Natural killer cell (primary cell): ENCODE measurements at regions not wholly inside any gene's neighbourhood (a gene's known extent, or its start where the extent isn't known, plus 50 kb on each side); places are given as distances from the start of the nearest gene placed in this dataset.

Source experiments
- ATAC-seq, 3 donors: fragments of 150-1000 bp in 2 of 3; fragments of 200-7000 bp in 1 of 3; cut with Tn5 transposase; 1 replicate in 1 of 3; 2 replicates in 2 of 3; pipeline ENCODE4 v1.10.0; 2021; ENCODE audit warnings: mild to moderate bottlenecking in 2 of 3, moderate library complexity in 2 of 3
- DNase-seq, 2 donors: peaks; one replicate each; pipeline versions ENCODE4 v3.0.0 to v3.0.0-alpha.2; 2013 to 2021; ENCODE audit warnings: mixed read lengths in 1 of 2
- H3K27ac ChIP-seq: one replicate; pipeline ENCODE4 v1.5.1; 2013; ENCODE audit warnings: mild to moderate bottlenecking, low read length
- H3K27me3 ChIP-seq: one replicate; pipeline ENCODE4 v1.6.1; 2013; ENCODE audit warnings: low read length; ENCODE audit not compliant: control insufficient read depth, insufficient read depth
- H3K36me3 ChIP-seq: one replicate; pipeline ENCODE4 v1.6.1; 2013; ENCODE audit warnings: low read length; ENCODE audit not compliant: control insufficient read depth, insufficient read depth
- H3K4me1 ChIP-seq: one replicate; pipeline ENCODE4 v1.6.1; 2013; ENCODE audit warnings: low read length; ENCODE audit not compliant: control insufficient read depth, insufficient read depth
- H3K4me3 ChIP-seq: one replicate; pipeline ENCODE4 v1.5.1; 2013; ENCODE audit warnings: low read length
- H3K9me3 ChIP-seq: one replicate; pipeline ENCODE4 v1.6.1; 2013; ENCODE audit warnings: low read length; ENCODE audit not compliant: control insufficient read depth, insufficient read depth
- H3K27ac Mint-ChIP-seq, 2 donors: one replicate each; pipeline ENCODE4 v1.8.0; 2022; ENCODE audit warnings: mild to moderate bottlenecking in 2 of 2, mixed read lengths in 2 of 2, moderate library complexity in 1 of 2
- H3K27me3 Mint-ChIP-seq, 2 donors: one replicate each; pipeline ENCODE4 v1.8.0; 2022; ENCODE audit warnings: low read depth in 2 of 2, mixed read lengths in 2 of 2
- H3K36me3 Mint-ChIP-seq: one replicate; pipeline ENCODE4 v1.8.0; 2022; ENCODE audit warnings: mixed read lengths
- H3K4me1 Mint-ChIP-seq, 2 donors: one replicate each; pipeline ENCODE4 v1.8.0; 2022; ENCODE audit warnings: mixed read lengths in 2 of 2
- H3K4me3 Mint-ChIP-seq: one replicate; pipeline ENCODE4 v1.8.0; 2022; ENCODE audit warnings: mild to moderate bottlenecking, moderate library complexity, mixed read lengths
- H3K9me3 Mint-ChIP-seq, 2 donors: one replicate each; pipeline ENCODE4 v1.8.0; 2022; ENCODE audit warnings: mixed read lengths in 2 of 2
- WGBS: methylation state at CpG from one replicate; pipeline ENCODE4 v1.1.7; 2013; ENCODE audit warnings: missing lambda C conversion rate; ENCODE audit not compliant: insufficient coverage; 5-methylcytosine and 5-hydroxymethylcytosine counted together
- intact Hi-C: fragments of 100-400 bp; cut with micrococcal nuclease; formaldehyde crosslinking; loops from one replicate; pipeline ENCODE4 v1.14.2; 2022
- TF ChIP-seq, protein P1 (sequence below): fragments of 200-600 bp; IDR thresholded peaks from one replicate; pipeline ENCODE4 v1.8.0; 2022; ENCODE audit warnings: antibody characterized with exemption

- Mint-ChIP-seq H3K27me3 (no peaks in the 10 kb centered on the region), H3K36me3 (no peaks in the 10 kb centered on the region)
- intact Hi-C loops: no loop called here
Measured at GRCh38 chr1:238451781-238452310, 561.1 kb upstream of the ZP4 start.

DNA sequence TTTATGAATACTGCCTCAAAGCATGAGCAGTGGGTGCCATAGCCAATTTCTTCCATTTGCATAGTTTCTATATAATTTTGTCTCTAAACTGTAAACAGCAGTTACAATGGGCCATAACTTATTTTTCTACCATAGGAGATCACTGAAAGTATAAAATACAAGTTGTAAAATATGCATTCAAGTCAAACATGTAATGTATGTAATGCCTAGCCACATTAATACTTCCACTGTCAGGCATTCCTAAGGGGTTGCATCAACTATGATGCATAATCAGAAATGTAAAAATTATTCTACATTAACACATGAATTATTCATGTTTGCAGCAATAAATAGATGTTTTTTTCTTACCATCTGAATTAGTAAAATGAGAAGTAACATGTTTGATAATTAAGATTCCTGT, 560.3 kb upstream of the ZP4 start:
- no peaks in the 10 kb centered on the region for H3K9me3 ChIP-seq
- no peaks in the 10 kb centered on the region for H3K36me3 ChIP-seq
- Mint-ChIP-seq H3K4me1 (no peaks in the 10 kb centered on the region), H3K27me3 (no peaks in the 10 kb centered on the region), H3K9me3 (peaks cover 5% of the 10 kb centered on the region in 2 donors), H3K36me3 (no peaks in the 10 kb centered on the region), H3K27ac (no peak overlapping the region), H3K4me3 (no peak overlapping the region)
- TF ChIP-seq, protein P1, sequence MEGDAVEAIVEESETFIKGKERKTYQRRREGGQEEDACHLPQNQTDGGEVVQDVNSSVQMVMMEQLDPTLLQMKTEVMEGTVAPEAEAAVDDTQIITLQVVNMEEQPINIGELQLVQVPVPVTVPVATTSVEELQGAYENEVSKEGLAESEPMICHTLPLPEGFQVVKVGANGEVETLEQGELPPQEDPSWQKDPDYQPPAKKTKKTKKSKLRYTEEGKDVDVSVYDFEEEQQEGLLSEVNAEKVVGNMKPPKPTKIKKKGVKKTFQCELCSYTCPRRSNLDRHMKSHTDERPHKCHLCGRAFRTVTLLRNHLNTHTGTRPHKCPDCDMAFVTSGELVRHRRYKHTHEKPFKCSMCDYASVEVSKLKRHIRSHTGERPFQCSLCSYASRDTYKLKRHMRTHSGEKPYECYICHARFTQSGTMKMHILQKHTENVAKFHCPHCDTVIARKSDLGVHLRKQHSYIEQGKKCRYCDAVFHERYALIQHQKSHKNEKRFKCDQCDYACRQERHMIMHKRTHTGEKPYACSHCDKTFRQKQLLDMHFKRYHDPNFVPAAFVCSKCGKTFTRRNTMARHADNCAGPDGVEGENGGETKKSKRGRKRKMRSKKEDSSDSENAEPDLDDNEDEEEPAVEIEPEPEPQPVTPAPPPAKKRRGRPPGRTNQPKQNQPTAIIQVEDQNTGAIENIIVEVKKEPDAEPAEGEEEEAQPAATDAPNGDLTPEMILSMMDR: no peak
- no peak for ATAC-seq
- H3K4me1 ChIP-seq: no peaks in the 10 kb centered on the region
- no peak overlapping the region for H3K27ac ChIP-seq
- H3K27me3 ChIP-seq: no peaks in the 10 kb centered on the region
- intact Hi-C loops: no loop called here
- no peak overlapping the region for H3K4me3 ChIP-seq
- DNase-seq: no peak

More at GRCh38 chr1:238451781-238452310, 561.1 kb upstream of the ZP4 start:
- no peak overlapping the region for H3K27ac Mint-ChIP-seq
- H3K4me1 ChIP-seq: no peaks in the 10 kb centered on the region
- no peaks in the 10 kb centered on the region for H3K27me3 ChIP-seq
- WGBS: 100% methylated on average over 1 of the region's 4 CpGs
- no peaks in the 10 kb centered on the region for H3K9me3 ChIP-seq
- no peak overlapping the region for H3K4me3 Mint-ChIP-seq
- no peak overlapping the region for H3K27ac ChIP-seq
- no peak overlapping the region for H3K4me3 ChIP-seq
- H3K9me3 Mint-ChIP-seq: peaks cover 2 to 5% of the 10 kb centered on the region in 2 donors
- ATAC-seq (no peak), DNase-seq (no peak)
- no peaks in the 10 kb centered on the region for H3K4me1 Mint-ChIP-seq
- TF ChIP-seq, protein P1: no peak
- H3K36me3 ChIP-seq: no peaks in the 10 kb centered on the region

- Histone ChIP-seq H3K27me3 (no peaks in the 10 kb centered on the region), H3K4me3 (no peak overlapping the region), H3K9me3 (peaks cover 4% of the 10 kb centered on the region), H3K4me1 (no peaks in the 10 kb centered on the region), H3K36me3 (no peaks in the 10 kb centered on the region), H3K27ac (no peak overlapping the region)
- no peaks in the 10 kb centered on the region for H3K36me3 Mint-ChIP-seq
- TF ChIP-seq, protein P1: no peak
- ATAC-seq (no peak), DNase-seq (no peak)
- no peak overlapping the region for H3K4me3 Mint-ChIP-seq
- no peaks in the 10 kb centered on the region for H3K4me1 Mint-ChIP-seq
- no peaks in the 10 kb centered on the region for H3K27me3 Mint-ChIP-seq
- WGBS: 86% methylated on average over 5 of the region's 6 CpGs
- peaks cover 15 to 22% of the 10 kb centered on the region in 2 donors for H3K9me3 Mint-ChIP-seq
- H3K27ac Mint-ChIP-seq: no peak overlapping the region
- intact Hi-C loops: no loop called here
Measured at GRCh38 chr1:238443687-238444086, 553.0 kb upstream of the ZP4 start.

DNA sequence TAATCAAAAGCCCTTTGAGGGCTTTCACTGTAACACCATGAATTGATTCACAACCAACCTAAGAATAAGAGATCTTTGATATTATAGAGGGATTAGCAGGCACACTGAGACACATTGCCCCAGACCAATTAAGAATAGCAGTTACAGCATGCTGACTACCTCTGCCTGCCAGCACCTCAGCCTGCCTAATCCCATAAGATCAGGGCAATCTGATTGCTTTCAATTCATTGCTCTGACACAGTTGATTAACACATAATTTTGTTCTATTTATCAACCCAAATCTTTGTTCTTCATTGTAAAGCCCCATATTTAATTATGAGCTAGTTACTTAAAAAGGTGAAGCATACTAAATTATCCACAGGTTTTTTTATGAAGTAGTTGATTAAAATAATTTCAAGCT, 548.8 kb upstream of the ZP4 start:
- Histone ChIP-seq H3K27ac (no peak overlapping the region), H3K4me1 (no peaks in the 10 kb centered on the region), H3K4me3 (no peak overlapping the region), H3K27me3 (no peaks in the 10 kb centered on the region), H3K36me3 (no peaks in the 10 kb centered on the region), H3K9me3 (no peaks in the 10 kb centered on the region)
- Mint-ChIP-seq H3K4me1 (no peaks in the 10 kb centered on the region), H3K9me3 (peaks cover 12 to 22% of the 10 kb centered on the region in 2 donors), H3K36me3 (no peaks in the 10 kb centered on the region), H3K4me3 (no peak overlapping the region), H3K27ac (no peak overlapping the region), H3K27me3 (no peaks in the 10 kb centered on the region)
- ATAC-seq: no peak
- DNase-seq: no peak
- intact Hi-C loops: no loop called here
- TF ChIP-seq, protein P1: no peak
